ENCODE measurements at regions not wholly inside any gene's neighbourhood (a gene's known extent, or its start where the extent isn't known, plus 50 kb on each side); places are given as distances from the start of the nearest gene placed in this dataset.

DNA sequence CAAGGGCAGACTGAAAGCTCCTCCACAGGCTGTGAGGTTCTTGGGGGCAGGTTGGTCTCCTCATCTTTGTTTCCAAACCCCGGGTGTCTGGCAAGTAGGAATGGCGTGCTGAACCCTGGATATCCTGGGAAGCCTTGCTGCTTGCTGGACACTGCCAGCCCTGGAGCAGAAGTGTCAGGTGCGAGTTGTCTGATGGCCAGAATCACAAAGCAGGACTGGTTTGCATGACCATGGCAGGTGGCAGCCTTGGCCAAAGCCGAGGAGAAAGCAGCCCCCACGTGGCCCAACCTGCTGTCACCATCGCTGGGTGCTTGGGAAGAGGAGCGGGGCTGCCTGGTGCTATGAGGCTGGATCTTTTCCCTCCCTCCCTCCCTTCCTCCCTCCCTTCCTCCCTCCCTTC lies 309.5 kb upstream of the HS6ST1 start:
- TF ChIP-seq EP300 (IDR thresholded peaks at IDR 0.05; ENCODE audit: borderline replicate concordance in 1 of 2, low read depth in 1 of 2, low read length in 1 of 2) = no peak
- TF ChIP-seq EZH2phosphoT487 (IDR thresholded peaks at IDR 0.05; ENCODE audit: borderline replicate concordance, low read depth) = no peak
- no peak for TF ChIP-seq CTCF (IDR thresholded peaks at IDR 0.05)
- TF ChIP-seq POLR2AphosphoS5 (IDR thresholded peaks at IDR 0.05; ENCODE audit: low read depth, low read length) = no peak
- no peak for TF ChIP-seq RCOR1 (IDR thresholded peaks at IDR 0.05; ENCODE audit: low read length)
- TF ChIP-seq, protein P1, sequence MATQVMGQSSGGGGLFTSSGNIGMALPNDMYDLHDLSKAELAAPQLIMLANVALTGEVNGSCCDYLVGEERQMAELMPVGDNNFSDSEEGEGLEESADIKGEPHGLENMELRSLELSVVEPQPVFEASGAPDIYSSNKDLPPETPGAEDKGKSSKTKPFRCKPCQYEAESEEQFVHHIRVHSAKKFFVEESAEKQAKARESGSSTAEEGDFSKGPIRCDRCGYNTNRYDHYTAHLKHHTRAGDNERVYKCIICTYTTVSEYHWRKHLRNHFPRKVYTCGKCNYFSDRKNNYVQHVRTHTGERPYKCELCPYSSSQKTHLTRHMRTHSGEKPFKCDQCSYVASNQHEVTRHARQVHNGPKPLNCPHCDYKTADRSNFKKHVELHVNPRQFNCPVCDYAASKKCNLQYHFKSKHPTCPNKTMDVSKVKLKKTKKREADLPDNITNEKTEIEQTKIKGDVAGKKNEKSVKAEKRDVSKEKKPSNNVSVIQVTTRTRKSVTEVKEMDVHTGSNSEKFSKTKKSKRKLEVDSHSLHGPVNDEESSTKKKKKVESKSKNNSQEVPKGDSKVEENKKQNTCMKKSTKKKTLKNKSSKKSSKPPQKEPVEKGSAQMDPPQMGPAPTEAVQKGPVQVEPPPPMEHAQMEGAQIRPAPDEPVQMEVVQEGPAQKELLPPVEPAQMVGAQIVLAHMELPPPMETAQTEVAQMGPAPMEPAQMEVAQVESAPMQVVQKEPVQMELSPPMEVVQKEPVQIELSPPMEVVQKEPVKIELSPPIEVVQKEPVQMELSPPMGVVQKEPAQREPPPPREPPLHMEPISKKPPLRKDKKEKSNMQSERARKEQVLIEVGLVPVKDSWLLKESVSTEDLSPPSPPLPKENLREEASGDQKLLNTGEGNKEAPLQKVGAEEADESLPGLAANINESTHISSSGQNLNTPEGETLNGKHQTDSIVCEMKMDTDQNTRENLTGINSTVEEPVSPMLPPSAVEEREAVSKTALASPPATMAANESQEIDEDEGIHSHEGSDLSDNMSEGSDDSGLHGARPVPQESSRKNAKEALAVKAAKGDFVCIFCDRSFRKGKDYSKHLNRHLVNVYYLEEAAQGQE (IDR thresholded peaks at IDR 0.05; ENCODE audit: low read depth, low read length) = no peak
- TF ChIP-seq NRF1 (IDR thresholded peaks at IDR 0.05; ENCODE audit: low read depth, low read length) = no peak
- TF ChIP-seq PBX3 (IDR thresholded peaks at IDR 0.05) = no peak
- TF ChIP-seq SMC3 (IDR thresholded peaks at IDR 0.05; ENCODE audit: low read depth, low read length) = no peak

All from SK-N-SH (cell line).